Aorta (tissue), 5 donors: ENCODE measurements at regions not wholly inside any gene's neighbourhood (a gene's known extent, or its start where the extent isn't known, plus 50 kb on each side); places are given as distances from the start of the nearest gene placed in this dataset.

ENCODE experiments used
- ATAC-seq: fragments of 200-7000 bp; cut with Tn5 transposase; one replicate; pipeline ENCODE4 v1.9.1; 2022; ENCODE audit warnings: moderate library complexity; ENCODE audit not compliant: low FRiP score
- DNase-seq, 2 donors: peaks; one replicate each; pipeline ENCODE4 v3.0.0-alpha.2; 2020
- H3K27ac ChIP-seq, 2 donors: one replicate each; pipeline ENCODE4 v1.5.1; 2013; ENCODE audit warnings: low read length in 2 of 2, mild to moderate bottlenecking in 2 of 2, moderate library complexity in 2 of 2, control low read depth in 1 of 2, inconsistent platforms in 1 of 2, low read depth in 1 of 2
- H3K27me3 ChIP-seq, 2 donors: one replicate each; pipeline ENCODE4 v1.6.1; 2013; ENCODE audit warnings: control low read depth in 1 of 2, low read length in 1 of 2, mild to moderate bottlenecking in 1 of 2, moderate library complexity in 1 of 2; ENCODE audit not compliant: insufficient read depth in 2 of 2, control insufficient read depth in 1 of 2
- H3K36me3 ChIP-seq, 2 donors: one replicate each; pipeline ENCODE4 v1.6.1; 2013; ENCODE audit warnings: control low read depth in 1 of 2, low read length in 1 of 2, mild to moderate bottlenecking in 1 of 2; ENCODE audit not compliant: insufficient read depth in 2 of 2, control insufficient read depth in 1 of 2
- H3K4me1 ChIP-seq, 2 donors: one replicate each; pipeline ENCODE4 v1.6.1; 2013; ENCODE audit warnings: low read length in 2 of 2, control low read depth in 1 of 2, mild to moderate bottlenecking in 1 of 2, moderate library complexity in 1 of 2; ENCODE audit not compliant: insufficient read depth in 2 of 2, control insufficient read depth in 1 of 2
- H3K4me3 ChIP-seq, 2 donors: one replicate each; pipeline ENCODE4 v1.5.1; 2013; ENCODE audit warnings: low read length in 2 of 2, control low read depth in 1 of 2, mild to moderate bottlenecking in 1 of 2
- H3K9me3 ChIP-seq: one replicate; pipeline ENCODE4 v1.6.1; 2013; ENCODE audit warnings: mild to moderate bottlenecking, low read length; ENCODE audit not compliant: control insufficient read depth
- WGBS, 2 donors: extraction: QIAGEN DNeasy Blood & Tissue Kit; methylation state at CpG; one replicate each; pipeline ENCODE4 v1.1.7; 2013; 5-methylcytosine and 5-hydroxymethylcytosine counted together
- intact Hi-C, 2 donors: fragments of 100-400 bp; cut with DNase I; formaldehyde crosslinking; loops; one replicate each; pipeline versions ENCODE4 v1.14.2 to v1.15.0; 2022
- donor health status: healthy with polysubstance abuse.
- donor health status: Bipolar disorder and iron deficiency.
- donor health status: DM: no; HTN: no; CAD: no.
- donor health status: DM: no; HTN: no; CAD: no.
- donor health status: DM: yes; HTN: yes; CAD: no.

DNA sequence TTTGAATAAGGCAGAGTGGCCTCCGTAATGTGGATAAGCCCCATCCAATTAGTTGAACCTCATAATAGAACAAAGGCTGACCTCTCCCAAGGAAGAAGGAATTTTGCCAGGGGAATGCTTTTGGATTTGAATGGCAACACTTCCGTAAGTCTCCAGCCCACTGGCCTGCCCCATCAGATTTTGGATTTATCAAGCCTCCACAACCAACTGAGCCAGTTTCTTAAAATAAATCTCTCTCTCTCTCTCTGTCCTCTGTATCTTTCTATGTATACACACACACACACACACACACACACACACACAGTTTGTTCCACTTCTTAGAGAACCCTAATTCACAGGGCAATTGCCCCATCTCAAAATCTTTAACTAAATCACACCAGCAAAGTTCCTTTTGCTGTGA lies 100.9 kb upstream of the CAV2 start:
- intact Hi-C loops: no loop called here
- 86 to 93% methylated on average over 2 of the region's 2 CpGs for WGBS, 2 donors
- H3K36me3 ChIP-seq: no peaks in the 10 kb centered on the region
- peaks cover 1% of the 10 kb centered on the region for H3K9me3 ChIP-seq
- no peak overlapping the region for H3K4me3 ChIP-seq
- peaks cover 1 to 3% of the 10 kb centered on the region in 2 donors for H3K4me1 ChIP-seq
- DNase-seq: no peak
- no peaks in the 10 kb centered on the region for H3K27me3 ChIP-seq
- ATAC-seq: no peak
- no peak overlapping the region for H3K27ac ChIP-seq

DNA sequence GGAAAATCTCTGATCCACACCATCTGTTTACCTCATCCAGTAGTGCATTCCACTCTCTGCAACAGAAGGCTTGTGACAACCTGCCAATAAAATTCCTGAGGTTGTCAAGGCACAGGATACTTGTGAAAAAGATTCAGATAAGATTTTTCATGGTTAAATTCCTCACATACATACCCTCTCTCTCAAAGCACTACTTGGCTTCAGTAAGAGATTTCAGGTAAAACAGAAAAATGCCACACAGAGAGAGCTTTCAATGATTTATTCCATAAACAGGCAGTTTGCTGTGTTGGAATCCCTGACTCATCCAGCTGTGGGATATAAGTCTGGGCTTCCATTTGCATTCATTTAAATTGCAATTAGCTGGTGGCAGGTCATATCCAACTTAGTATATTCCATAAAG lies 99.7 kb upstream of the CAV2 start:
- H3K27me3 ChIP-seq: no peaks in the 10 kb centered on the region
- H3K27ac ChIP-seq: no peak overlapping the region
- no peak overlapping the region for H3K4me3 ChIP-seq
- H3K36me3 ChIP-seq: no peaks in the 10 kb centered on the region
- H3K9me3 ChIP-seq: peaks cover 1% of the 10 kb centered on the region
- DNase-seq (no peak), ATAC-seq (no peak)
- H3K4me1 ChIP-seq: peaks cover 1 to 3% of the 10 kb centered on the region in 2 donors
- intact Hi-C loops: no loop called here

DNA sequence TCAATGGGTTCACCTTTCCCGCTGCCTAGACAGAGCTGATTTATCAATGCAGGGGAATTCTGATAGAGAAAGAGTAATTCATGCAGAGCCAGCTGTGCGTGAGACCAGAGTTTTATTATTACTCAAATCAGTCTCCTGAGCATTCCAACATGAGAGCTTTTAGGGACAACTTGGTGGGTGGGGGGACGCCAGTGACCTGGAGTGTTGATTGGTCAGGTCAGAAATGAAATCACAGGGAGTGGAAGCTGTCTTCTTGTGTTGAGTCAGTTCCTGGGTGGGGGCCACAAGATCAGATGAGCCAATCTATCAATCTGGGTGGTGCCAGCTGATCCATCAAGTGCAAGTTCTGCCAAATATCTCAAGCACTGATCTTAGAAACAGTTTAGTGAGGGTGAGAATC lies 99.0 kb upstream of the CAV2 start:
- intact Hi-C loops: no loop called here
- Histone ChIP-seq H3K27me3 (no peaks in the 10 kb centered on the region), H3K4me1 (peaks cover 1 to 3% of the 10 kb centered on the region in 2 donors), H3K27ac (no peak overlapping the region), H3K9me3 (peaks cover 1% of the 10 kb centered on the region), H3K36me3 (no peaks in the 10 kb centered on the region), H3K4me3 (no peak overlapping the region)
- no peak for DNase-seq
- ATAC-seq: no peak
- 95 to 96% methylated on average over 3 of the region's 3 CpGs for WGBS, 2 donors

DNA sequence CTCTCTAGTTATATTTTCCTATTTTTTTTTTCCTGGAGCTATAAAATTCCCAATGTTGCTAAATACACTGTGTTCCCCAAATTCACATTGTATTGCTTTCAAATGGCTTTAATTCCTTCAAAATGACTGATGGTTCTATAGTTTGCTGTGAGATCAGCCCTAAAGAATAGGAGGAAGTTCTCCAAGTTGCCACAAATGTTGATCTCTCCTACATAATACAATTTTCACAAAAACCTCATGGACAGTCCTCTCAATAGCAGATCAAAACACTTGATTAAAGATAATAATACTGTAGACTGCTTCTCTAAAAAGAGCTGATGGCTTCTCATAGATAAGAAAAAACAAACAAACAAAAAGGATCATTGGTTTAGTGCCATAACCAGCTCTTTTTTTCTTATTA lies 97.8 kb upstream of the CAV2 start:
- intact Hi-C loops: no loop called here
- no peak overlapping the region for H3K27ac ChIP-seq
- H3K36me3 ChIP-seq: no peaks in the 10 kb centered on the region
- ATAC-seq (no peak), DNase-seq (no peak)
- peaks cover 2 to 3% of the 10 kb centered on the region in 2 donors for H3K4me1 ChIP-seq
- H3K4me3 ChIP-seq: no peak overlapping the region
- H3K9me3 ChIP-seq: peaks cover 1% of the 10 kb centered on the region
- H3K27me3 ChIP-seq: no peaks in the 10 kb centered on the region

DNA sequence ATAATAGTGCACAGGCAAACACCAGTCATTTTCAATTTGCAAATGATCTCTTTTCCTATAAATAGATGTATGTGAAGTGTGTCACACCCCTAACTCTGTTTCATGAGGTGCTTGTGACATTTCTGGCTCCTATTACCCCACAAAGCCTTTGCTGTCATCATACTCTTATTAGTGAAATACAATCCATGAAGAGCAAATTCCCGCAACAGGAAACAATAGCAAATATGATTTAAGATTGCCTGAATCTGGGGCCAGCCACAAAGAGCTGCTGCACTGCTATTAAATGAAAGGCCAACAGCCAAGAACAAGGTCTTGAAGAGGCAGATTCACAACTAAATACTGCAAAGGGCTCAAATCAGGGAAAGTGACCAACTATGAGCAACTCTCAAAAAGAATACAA lies 96.3 kb upstream of the CAV2 start:
- no peak overlapping the region for H3K4me3 ChIP-seq
- no peak for ATAC-seq
- peaks cover under 1% of the 10 kb centered on the region for H3K9me3 ChIP-seq
- no peaks in the 10 kb centered on the region for H3K36me3 ChIP-seq
- peaks cover 2 to 3% of the 10 kb centered on the region in 2 donors for H3K4me1 ChIP-seq
- H3K27ac ChIP-seq: no peak overlapping the region
- 39 to 50% methylated on average over 1 of the region's 1 CpG for WGBS, 2 donors
- intact Hi-C loops: no loop called here
- DNase-seq: no peak
- H3K27me3 ChIP-seq: no peaks in the 10 kb centered on the region

DNA sequence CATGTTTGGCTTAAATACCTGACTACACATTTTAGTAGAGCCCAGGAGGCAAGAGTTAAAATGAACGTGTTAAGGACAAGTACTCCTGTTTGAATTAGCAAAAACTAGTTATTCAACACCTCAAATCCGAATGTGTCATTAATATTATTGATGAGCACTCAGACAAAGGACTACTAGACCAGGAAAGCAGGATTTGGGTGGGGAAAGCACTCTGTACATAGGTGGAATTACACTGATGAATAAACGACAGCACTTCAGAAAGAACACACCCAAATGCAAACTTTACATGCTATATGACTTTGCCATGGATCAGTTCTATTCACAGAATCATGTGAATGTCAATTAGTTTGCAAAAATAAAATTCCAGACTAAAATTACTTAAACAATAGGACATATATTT lies 95.1 kb upstream of the CAV2 start:
- WGBS, 2 donors: 85 to 88% methylated on average over 3 of the region's 3 CpGs
- Histone ChIP-seq H3K27me3 (no peaks in the 10 kb centered on the region), H3K4me3 (no peak overlapping the region), H3K4me1 (peaks cover 2 to 3% of the 10 kb centered on the region in 2 donors), H3K27ac (no peak overlapping the region), H3K9me3 (no peaks in the 10 kb centered on the region), H3K36me3 (no peaks in the 10 kb centered on the region)
- intact Hi-C loops: no loop called here
- no peak for ATAC-seq
- no peak for DNase-seq

DNA sequence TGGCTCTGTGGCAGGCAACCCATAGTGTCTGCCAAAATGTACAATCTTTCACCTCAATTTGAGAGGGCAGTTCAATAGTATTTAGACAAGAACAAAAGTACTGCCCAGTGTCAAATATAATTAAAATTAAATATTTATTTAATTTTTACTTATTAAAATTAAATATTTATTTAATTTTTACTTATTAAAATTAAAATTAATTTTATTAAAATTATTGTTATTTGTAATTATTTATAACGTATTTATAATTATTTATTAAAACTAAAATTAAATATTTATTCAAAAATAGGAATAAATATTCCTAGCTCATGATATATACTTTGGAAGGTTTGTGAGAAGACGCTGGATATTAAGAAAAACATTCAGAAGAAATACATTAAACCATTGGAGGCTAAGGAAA lies 93.7 kb upstream of the CAV2 start:
- intact Hi-C loops: no loop called here
- Histone ChIP-seq H3K4me3 (no peak overlapping the region), H3K9me3 (no peaks in the 10 kb centered on the region), H3K36me3 (no peaks in the 10 kb centered on the region), H3K27me3 (no peaks in the 10 kb centered on the region), H3K4me1 (peaks cover 2 to 3% of the 10 kb centered on the region in 2 donors), H3K27ac (no peak overlapping the region)
- DNase-seq (no peak), ATAC-seq (no peak)
- 95 to 98% methylated on average over 2 of the region's 2 CpGs for WGBS, 2 donors

- no peaks in the 10 kb centered on the region for H3K9me3 ChIP-seq
These were observed 92.4 kb upstream of the CAV2 start for GRCh38 chr7:116407165-116407564.

DNA sequence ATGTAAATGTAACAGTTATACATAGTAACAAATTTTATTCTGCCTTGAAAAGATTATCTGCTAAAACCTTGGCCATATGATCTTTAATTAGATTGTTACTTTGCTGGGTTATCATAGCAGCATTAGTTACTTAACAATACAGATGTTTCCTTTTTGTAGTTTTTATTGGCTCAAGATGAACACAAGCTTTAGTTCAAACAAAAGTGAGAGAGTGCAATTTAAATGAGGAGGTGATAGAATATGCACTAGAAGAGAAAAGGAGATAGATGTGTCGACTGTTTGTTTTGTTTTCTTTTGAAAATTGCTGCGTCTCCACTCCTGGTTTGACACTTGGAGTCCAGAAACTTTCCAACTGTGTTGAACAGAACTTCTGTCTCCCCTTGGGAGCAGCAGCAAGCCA lies 91.4 kb upstream of the CAV2 start:
- DNase-seq (no peak), ATAC-seq (no peak)
- H3K27me3 ChIP-seq: no peaks in the 10 kb centered on the region
- no peak overlapping the region for H3K4me3 ChIP-seq
- no peaks in the 10 kb centered on the region for H3K36me3 ChIP-seq
- 16 to 37% methylated on average over 2 of the region's 2 CpGs for WGBS, 2 donors
- no peaks in the 10 kb centered on the region for H3K9me3 ChIP-seq
- intact Hi-C loops: no loop called here
- H3K4me1 ChIP-seq: peaks cover 0 to 2% of the 10 kb centered on the region in 2 donors
- no peak overlapping the region for H3K27ac ChIP-seq

More at GRCh38 chr7:116407165-116407564, 92.4 kb upstream of the CAV2 start:
- no peaks in the 10 kb centered on the region for H3K27me3 ChIP-seq
- intact Hi-C loops: no loop called here
- ATAC-seq: no peak
- 95 to 97% methylated on average over 3 of the region's 3 CpGs for WGBS, 2 donors
- no peak overlapping the region for H3K4me3 ChIP-seq
- no peak for DNase-seq
- peaks cover 2 to 3% of the 10 kb centered on the region in 2 donors for H3K4me1 ChIP-seq
- H3K36me3 ChIP-seq: no peaks in the 10 kb centered on the region
- H3K27ac ChIP-seq: no peak overlapping the region
